GM06990 (cell line): ENCODE measurements at regions not wholly inside any gene's neighbourhood (a gene's known extent, or its start where the extent isn't known, plus 50 kb on each side); places are given as distances from the start of the nearest gene placed in this dataset.

Experiments
- DNase-seq: peaks from one replicate; pipeline ENCODE4 v3.0.0-alpha.2; 2011; ENCODE audit not compliant: insufficient read length; ENCODE audit errors: extremely low read depth
- H3K27me3 ChIP-seq: replicated peaks from 2 replicates; pipeline ENCODE4 v1.6.0; 2011; ENCODE audit warnings: low read length; ENCODE audit not compliant: control insufficient read depth, insufficient read depth
- H3K36me3 ChIP-seq: 2 replicates; pipeline ENCODE4 v1.5.1; 2011; ENCODE audit warnings: low read length; ENCODE audit not compliant: control insufficient read depth, insufficient read depth
- H3K4me3 ChIP-seq: replicated peaks from 2 replicates; pipeline ENCODE4 v1.5.1; 2011; ENCODE audit warnings: low read depth, mild to moderate bottlenecking, control low read depth, low read length
- TF ChIP-seq, protein P1 (sequence below): IDR thresholded peaks from 2 replicates; pipeline ENCODE4 v1.5.1; 2011; ENCODE audit warnings: low read length, control low read depth, mild to moderate bottlenecking, inconsistent platforms; ENCODE audit not compliant: insufficient read depth, poor library complexity, severe bottlenecking

DNA sequence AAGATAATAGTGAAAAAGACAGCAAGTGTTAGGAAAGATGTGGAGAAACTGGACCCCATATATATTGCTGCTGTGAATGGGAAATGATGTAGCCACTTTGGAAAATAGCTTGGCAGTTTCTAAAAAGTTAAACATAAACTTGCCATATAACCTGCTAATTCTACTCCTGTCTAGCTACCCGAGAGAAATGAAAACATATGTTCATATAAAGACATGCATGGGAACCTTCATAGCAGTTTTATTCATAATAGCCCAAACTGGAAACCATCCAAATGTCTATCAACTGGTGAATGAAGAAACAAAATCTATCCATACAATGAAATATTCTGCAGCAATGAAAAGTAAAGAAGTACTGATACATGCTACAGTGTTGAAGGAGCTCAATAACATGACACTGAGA, 50.4 kb upstream of the NABP1 start:
- DNase-seq: no peak
- H3K36me3 ChIP-seq: no peaks in the 10 kb centered on the region
- H3K4me3 ChIP-seq: no peak overlapping the region
- TF ChIP-seq, protein P1, sequence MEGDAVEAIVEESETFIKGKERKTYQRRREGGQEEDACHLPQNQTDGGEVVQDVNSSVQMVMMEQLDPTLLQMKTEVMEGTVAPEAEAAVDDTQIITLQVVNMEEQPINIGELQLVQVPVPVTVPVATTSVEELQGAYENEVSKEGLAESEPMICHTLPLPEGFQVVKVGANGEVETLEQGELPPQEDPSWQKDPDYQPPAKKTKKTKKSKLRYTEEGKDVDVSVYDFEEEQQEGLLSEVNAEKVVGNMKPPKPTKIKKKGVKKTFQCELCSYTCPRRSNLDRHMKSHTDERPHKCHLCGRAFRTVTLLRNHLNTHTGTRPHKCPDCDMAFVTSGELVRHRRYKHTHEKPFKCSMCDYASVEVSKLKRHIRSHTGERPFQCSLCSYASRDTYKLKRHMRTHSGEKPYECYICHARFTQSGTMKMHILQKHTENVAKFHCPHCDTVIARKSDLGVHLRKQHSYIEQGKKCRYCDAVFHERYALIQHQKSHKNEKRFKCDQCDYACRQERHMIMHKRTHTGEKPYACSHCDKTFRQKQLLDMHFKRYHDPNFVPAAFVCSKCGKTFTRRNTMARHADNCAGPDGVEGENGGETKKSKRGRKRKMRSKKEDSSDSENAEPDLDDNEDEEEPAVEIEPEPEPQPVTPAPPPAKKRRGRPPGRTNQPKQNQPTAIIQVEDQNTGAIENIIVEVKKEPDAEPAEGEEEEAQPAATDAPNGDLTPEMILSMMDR: no peak
- no peaks in the 10 kb centered on the region for H3K27me3 ChIP-seq
